GM19438 (cell line): ENCODE measurements at regions not wholly inside any gene's neighbourhood (a gene's known extent, or its start where the extent isn't known, plus 50 kb on each side); places are given as distances from the start of the nearest gene placed in this dataset.

Source experiments
- ATAC-seq: cut with Tn5 transposase; IDR thresholded peaks from one replicate; pipeline ENCODE4 v1.9.1; 2021; ENCODE audit warnings: low read depth; ENCODE audit not compliant: unreplicated experiment

DNA sequence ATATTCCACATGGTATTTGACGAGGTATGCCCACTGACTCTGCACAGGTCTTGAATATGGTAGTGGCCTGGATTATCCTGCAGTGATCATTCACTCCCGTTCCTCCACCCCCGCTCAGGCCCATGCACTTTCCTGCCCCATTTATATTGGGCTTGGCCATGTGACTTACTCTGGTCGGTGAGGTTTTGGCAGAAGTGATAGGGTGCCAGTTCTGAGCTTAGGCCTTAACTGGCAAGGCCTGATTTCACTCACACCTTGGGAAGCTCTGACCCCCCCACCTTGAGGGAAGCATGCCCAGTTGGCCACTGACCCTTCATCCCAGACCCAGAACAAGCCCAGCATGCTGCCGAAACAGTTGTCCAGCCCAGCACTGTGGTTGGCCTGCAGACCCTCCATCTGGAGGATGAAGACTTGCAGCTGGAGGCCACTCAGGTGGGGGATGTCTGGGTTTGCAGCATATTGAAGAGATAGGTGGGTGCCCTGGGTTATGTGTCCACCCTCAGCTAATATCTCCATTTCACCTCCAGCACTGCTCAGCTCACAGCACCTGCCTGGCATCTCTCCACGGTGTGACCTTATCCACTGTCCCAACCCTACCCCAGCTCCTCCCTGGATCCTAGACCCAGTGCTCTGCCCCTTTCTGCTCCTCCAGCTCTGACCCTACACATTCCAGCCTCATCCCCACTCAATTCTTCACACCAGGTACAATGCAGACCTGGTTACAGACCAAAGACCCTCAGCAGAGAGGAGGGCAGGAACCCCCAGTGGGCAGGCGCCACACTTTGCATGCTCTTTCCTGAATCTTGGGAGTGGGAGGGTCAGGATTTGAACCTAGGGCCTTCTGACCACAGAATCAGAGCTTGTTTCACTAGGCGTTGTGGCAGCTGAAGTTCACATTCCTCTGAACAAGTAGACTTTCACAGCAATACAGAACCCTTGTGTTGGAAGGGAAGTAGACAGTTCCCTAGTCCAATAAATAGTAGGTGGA is 138.1 kb upstream of the CHST15 start:
- ATAC-seq: no peak

DNA sequence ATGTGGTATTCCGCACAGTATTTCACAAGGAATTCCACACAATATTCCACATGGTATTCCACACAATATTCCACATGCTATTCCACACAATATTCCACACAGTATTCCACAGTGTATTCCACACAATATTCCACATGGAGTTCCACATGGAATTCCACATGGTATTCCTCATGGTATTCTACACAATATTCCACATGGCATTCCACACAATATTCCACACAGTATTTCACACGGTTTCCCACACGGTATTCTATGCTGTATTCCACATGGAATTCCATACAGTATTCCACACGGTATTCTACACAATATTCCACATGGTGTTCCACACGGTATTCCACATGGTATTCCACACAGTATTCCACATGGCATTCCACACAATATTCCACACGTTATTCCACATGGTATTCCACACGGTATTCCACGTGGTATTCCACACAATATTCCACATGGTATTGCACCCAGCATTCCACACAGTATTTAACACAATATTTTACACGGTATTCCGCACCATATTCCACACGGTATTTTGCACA is 137.3 kb upstream of the CHST15 start:
- no peak for ATAC-seq

- no peak for ATAC-seq
These were observed 136.7 kb upstream of the CHST15 start for GRCh38 chr10:124229989-124230634.

DNA sequence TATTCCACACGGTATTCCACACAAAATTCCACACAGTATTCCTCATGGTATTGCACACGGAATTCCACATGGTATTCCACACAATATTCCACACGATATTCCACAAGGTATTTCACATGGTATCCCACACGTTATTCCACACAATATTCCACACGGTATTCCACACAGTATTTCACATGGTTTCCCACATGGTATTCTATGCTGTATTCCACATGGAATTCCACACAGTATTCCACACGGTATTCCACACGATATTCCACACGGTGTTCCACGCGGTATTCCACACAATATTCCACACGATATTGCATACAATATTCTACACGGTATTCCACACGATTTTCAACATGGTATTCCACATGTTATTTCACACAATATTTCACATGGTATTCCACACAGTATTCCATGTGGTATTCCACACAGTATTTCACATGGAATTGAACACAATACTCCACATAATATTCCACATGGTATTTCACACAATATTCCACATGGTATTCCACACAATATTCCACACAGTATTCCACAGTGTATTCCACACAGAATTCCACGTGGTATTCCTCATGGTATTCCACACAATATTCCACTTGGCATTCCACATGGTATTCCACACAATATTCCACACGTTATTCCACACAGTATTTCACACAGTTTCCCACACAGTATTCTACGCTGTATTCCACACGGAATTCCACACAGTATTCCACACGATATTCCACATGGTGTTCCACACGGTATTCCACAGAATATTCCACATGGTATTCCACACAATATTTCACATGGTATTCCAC is 136.0 kb upstream of the CHST15 start:
- ATAC-seq: no peak

DNA sequence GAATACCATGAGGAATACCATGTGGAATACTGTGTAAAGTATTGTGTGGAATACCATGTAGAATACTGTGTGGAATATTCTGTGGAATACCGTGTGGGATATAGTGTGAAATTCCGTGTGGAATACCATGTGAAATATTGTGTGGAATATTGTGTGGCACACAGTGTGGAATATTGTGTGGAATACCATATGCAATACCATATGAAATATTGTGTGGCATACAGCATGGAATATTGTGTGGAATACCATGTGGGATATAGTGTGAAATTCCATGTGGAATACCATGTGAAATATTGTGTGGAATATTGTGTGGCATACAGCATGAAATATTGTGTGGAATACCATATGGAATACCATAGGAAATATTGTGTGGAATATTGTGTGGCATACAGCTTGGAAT is 135.1 kb upstream of the CHST15 start:
- no peak for ATAC-seq

DNA sequence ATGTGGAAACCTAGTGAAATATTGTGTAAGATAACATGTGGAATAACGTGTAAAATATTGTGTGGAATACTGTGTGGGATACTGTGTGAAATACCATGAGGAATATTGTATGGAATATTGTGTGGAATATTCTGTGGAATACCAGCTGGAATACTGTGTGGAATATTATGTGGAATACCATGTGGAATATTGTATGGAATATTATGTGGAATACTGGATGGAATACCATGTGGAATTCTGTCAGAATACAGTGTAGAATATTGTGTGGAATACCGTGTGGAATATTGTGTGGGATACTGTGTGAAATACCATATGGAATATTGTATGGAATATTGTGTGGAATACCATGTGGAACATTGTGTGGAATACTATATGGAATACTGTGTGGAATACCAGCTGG is 134.6 kb upstream of the CHST15 start:
- ATAC-seq: no peak

- ATAC-seq: no peak
These were observed 133.9 kb upstream of the CHST15 start for GRCh38 chr10:124227055-124227975.

GRCh38 chr10:124226271-124227054 is 133.1 kb upstream of the CHST15 start:
- no peak for ATAC-seq

GRCh38 chr10:124225467-124226270 is 132.3 kb upstream of the CHST15 start:
- ATAC-seq: no peak

DNA sequence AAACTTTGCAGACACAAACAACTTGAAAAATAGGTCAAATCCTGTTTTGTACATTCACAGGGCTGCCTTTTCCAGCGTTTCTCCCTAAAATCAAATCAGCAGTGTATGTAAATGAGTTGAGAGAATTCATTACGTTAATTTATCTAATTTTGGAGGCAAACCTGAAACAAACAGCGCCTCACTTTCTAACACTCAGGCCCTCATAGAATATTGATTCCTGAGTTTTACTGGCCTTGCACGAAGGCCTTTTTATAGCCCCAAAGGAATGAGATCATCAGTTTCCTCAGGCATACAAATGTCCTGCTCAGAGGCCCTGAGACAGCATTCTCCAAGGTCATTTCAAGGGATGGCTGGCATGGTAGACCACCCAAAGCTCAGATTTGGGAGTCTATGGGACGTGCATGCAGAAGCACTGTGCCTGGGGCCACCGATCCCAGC is 131.7 kb upstream of the CHST15 start:
- no peak for ATAC-seq

GRCh38 chr10:124224331-124225028 is 131.1 kb upstream of the CHST15 start:
- no peak for ATAC-seq

DNA sequence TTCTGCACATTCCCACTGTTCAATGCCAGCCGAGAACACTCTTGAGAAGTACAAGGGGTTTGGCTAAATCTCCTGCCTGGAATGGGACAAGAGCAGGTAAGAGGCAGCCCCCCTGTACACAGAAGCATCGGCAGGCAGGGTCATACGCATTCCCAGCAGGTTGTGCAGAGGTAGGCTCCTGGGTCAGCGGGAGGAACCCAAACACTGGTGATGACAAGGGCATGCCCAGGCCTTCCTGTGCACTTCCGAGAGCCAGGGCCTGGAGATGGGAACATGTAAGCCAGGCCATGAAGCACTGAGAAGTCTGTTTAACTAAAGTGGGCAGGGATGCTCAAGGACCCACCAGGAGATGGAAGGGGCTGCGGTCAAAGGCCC is 130.3 kb upstream of the CHST15 start:
- ATAC-seq: no peak

DNA sequence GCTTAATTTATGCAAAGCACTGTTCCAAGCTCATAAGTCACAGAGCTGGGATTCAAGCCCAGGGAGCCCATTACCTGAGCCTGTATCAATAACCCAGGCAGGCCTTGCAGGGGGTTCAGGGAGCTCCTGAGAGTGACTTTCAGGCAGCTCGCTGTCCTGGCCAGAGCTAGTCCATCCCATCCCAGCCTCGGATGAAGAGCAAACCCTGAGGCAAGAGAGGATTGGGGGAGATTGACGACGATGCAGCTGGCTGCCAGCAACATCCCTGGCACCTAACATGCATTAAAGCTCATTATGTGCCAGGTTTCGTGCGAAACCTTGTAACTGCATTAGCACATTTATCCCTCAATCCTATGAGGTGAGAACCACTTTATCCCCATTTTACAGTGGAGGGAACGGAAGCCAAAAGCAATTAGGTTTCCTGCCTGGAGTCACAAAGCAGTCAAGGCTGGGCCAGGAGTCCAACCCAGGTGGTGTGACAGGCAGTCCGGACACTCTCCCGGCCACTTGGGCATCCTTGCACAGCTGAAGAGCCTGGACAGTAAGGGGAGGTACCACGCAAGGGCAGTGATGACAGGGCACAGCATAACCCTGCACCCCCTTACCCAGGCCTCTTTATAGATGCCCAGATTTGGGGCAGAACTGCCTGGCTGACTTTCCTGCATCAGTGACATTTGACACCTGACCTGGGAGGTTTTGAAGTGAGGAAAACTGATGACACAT is 129.8 kb upstream of the CHST15 start:
- ATAC-seq: no peak

DNA sequence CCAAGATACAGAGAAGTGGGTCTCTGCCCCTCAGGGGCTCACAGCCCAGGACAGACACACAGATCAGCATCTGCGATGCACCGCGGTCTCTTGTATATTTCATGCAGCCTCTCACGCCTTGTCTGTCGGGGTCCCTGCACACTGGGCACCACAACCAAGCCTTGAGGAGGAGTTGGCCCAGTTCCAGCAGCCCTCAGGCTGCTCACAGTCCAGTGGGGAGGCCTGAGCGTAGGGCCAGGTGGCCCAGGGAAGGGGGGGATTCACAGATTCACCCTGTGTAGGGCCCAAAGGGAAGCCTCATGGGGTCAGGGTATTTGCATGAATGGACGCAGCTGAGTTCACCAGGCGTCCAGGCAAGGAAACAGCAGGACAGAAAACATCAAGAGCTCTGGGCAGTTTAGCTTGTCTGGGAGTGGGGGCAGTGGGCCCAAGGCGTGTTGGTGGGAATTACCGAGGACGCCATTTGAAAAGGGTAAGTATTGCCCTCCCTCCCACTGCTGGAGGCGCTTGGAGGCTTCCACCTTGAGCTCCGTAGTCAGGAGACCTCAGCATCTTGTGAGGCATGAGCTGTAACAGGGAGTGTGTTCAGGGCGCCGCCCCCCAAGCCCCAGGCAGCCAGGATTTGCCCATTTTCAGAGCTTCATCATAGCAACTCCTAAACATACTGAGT is 129.1 kb upstream of the CHST15 start:
- peak; percentile 20 for ATAC-seq

DNA sequence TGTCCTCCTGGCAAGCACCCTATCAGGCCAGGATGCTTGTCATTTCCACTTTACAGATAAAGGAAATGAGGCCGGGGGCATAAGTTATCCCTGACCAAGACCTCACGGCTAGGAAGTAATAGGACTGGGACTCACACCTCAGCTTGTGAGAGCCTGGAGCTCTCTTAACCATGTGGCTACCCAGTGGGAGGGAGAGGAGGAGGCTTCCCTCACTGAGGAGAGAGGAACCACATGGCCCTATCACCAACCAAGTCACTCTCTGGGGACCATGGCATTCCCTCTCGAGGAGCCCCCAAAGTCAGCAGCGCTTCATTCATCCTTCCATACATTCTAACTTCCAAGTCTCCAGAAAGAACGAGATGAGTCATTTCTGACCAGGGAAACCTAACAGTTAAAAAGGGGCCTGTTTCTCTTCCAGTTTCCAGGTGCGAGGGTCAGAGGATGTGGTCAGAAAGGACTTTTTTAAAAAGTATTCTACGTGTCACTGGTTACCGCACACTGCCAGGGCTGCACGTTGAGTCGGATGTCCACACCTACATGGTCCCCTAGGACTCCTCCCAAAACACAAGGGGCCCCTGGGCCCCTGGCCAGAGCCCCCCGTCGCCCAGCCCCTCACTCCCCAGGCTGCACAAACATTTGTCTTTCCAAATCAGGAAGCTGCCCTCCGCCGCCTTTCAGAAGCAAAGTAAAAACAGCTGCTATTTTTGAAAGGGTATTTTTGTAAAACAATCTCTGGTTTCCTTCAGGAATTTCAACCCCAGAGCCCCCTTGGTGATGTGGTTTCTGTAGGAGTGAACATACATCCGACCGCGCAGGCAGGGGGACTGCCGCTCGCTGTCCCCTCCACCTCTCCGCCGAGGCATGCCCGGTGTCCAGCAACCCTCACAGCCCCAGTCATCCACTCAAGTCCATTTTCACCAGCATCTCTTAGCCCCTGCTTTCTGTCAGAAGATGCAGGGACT is 128.2 kb upstream of the CHST15 start:
- peak; percentile 79 for ATAC-seq
